ENCODE measurements at regions not wholly inside any gene's neighbourhood (a gene's known extent, or its start where the extent isn't known, plus 50 kb on each side); places are given as distances from the start of the nearest gene placed in this dataset.
A peak's percentile ranks its signal among the peaks of the same experiment; 100 is the strongest.

DNA sequence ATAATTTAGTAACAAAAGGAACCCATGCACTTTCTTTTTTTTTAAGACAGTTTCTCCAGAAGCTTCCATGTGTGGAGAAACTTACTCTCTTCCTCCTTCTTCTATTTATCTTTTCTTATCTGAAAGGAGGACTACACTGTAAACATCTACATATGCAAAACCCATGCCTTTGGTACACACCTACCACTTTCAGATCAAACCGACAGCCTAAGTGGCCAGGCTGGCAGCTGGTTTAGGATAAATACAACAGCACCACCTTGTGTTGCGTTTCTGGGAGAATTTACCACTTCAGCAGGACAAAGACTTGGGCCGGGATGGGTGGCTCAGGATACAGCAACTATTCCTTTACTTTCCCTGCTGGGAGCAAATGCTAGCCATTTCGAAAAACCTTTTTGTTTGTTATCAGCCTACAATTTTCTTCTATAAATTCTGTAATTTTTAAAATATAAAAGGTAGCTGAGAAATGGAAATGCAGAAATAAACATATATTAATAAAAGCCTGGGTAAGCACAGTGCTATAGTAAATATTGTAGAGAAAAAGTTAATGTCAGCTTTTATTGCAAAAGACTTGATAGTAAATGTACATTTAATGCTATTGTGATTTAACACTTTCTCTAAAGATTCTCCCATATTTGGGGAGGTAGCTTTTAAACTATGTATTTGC is 94.0 kb upstream of the RFC3 start:
- peak; percentile 78 for DNase-seq

- no peak for DNase-seq
Measured at GRCh38 chr13:33725340-33725739, 92.6 kb upstream of the RFC3 start.

DNA sequence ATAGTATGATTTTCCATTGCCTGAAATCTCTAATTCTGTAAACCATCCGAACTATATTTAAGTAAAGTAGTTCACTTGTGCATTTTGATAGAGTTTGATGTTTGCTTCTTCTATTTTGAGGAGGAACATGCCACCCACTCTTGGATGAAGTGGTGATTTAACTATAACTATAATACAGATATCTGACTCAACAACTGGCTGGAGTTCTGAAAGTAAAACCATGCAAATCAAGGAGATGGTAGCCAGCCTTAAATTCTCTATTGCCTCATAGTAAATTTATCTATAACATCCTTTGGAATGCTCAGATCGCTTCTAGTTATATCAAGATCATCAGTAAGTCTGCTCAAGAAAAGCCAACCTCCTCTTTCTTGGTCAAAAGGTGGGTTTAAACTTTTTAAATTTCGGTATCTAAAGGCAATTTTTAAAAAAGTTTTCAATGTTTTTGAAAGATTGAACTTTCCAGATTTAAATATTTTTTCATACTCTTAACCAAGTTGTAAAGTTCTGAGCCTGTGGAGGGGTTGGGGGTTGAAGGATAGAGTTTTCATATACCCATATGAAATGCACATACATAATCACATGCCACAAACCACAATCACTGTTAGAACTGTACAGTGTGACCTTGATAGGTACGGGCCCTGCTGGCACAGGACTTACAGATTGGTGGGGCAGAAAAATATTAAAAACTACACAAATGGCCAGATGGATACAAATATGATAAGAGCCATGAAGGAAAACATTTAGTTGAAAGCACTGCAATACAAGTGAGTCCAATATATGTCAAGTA is 90.5 kb upstream of the RFC3 start:
- no peak for DNase-seq

DNA sequence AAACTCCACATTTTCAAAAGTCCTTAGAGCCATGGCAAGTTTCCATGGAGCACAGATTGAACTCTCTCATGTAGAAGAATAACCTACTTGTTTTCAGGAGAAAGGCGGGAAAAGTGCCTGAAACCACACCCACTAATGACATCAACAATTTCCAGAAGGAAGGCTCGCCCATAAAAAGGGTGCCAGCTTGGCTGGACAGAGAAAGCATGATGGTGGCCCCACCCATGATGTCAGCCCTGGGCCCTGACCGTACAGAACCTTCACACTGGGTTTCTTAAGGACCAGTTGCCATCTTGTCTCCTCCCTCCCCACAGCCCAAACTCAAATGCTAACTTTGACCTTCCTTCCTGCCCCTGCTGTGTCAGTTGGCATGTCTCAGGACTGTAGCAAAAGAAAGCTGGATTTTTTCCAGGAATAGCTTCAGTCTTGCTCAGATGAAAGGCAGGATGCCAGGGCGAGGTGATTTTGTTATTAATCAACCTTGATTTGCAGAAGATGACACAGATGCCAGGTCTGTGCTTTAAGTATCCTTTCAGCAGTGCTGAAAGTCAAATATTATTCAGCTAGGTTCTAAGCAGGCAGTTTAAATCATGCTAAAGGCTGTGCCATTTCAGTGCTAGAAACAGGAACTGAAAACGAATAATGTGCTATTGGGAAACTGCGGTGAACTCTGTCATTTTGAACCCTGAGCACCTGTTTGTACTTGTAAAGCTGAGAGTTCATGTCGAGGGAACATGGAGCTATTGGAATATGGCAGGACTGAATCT is 89.5 kb upstream of the RFC3 start:
- no peak for DNase-seq

GRCh38 chr13:33730147-33730546 is 87.8 kb upstream of the RFC3 start:
- no peak for DNase-seq

- no peak for DNase-seq
Measured at GRCh38 chr13:33730619-33731018, 87.3 kb upstream of the RFC3 start.

GRCh38 chr13:33735276-33735675 is 82.7 kb upstream of the RFC3 start:
- no peak for DNase-seq

DNA sequence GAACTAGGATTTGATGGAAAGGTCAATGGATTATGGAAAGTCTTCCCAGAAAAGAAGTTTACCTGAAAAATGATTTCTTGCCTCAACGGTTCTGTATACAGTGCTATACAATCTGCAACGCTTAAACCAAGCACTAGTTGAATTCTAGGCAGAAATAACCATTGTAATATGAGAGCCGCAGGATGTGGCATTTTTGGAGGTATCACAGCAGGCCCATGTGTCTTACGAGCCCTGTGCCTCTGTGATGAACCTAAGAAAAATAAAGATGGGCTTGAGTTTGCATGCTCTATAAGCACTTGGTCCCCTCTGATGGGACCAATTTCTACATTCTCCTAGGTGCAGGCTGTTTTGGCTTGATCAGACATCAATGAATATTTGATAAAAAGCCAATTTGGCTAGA is 78.7 kb upstream of the RFC3 start:
- no peak for DNase-seq

DNA sequence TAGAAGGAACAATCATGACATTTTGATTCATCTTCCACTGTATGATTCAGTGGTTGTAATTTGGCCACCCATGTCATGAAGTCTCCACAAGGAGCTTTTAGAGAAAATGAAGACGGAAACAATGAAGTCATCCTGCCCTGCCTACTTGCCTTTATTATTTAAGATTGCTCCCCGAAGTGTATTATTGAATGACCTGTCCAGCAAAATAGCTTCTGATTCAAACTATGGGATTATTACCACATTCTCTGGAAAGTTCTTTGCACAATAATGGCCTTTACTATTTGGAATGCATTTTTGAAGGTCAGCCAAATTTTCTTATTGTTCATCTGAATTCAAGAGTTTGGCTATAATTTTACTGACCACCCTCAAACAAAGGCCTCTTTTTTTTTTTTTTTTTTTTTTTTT is 77.8 kb upstream of the RFC3 start:
- no peak for DNase-seq

- DNase-seq = no peak
Measured at GRCh38 chr13:33742321-33742720, 75.6 kb upstream of the RFC3 start.

DNA sequence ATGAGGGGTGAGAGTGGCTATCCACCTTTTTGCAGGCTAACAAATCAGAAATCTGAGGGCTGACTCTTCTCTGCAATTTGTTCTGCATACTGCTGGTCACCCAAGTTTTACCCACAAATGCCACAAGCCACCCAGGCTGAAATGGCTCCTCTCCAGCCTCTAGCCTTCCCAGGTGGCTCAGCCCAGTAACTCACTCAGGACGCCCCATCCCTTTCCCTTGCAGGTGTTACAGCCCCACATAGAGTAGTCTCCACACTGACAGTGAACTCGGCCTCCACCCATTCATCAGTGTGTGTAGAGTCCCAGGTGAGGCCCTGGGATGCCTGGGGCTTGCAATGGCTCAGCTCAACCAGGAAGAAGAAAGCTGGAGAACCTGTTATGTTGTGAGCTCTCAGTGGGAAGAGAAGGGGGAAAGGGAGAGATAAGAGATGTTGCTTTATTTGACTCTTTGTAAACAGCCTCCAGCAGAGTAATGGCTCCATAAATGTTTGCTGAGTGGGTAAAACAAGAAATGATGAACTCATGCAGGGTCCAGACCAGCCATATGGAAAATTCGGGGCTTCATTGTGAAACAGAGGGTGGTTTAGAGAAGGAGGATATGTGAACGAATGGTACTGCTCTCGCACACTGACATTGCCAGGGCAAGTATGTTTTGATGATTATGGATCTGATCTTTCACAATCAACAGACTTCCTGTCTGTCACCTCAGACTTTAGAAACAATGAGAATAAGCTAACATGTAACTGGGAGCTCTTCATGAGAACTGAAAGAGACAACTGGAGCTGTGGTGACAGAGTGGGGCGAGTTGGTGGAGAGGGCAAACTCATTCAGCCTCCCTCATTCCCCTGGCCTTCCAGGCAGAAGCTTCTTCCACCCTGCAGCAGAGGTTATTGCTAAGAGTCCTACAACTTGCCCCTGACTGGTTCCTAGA is 74.2 kb upstream of the RFC3 start:
- no peak for DNase-seq

DNA sequence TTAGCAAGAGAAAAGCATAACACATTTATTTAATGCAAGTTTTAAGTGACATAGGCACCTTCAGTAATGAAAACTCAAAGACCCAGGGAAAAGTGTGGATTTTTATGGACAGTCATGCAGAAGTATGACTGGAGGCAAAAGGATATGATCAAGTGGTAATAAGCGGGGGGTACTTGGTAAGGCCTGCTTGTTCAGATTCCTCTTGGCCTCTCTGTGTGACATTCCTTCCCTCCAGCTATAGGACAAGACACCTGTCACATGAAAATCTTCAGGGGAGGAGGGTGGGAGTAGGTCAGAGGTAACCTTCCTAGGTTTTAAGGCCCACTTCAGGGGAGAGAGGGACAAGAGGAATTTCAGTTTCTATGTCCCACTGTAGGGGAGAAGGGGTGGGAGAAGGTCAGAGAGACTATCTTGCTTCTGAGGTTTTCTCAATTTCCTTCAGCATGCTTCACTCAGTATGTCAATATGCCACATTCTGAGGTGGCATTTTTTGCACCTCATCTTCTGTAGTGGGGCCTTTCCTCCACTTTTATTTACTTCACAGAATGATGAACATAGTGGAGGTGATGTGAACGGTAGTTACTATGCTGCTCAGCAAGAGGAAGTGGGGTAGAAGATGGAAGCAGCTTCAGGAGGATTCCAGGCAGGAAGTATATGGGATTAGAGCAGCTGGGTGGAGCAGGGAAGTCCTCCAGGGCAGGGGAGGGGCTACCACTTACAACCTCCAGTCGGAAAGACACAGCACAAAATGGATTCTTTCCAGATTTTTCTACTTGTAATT is 73.2 kb upstream of the RFC3 start:
- no peak for DNase-seq

DNA sequence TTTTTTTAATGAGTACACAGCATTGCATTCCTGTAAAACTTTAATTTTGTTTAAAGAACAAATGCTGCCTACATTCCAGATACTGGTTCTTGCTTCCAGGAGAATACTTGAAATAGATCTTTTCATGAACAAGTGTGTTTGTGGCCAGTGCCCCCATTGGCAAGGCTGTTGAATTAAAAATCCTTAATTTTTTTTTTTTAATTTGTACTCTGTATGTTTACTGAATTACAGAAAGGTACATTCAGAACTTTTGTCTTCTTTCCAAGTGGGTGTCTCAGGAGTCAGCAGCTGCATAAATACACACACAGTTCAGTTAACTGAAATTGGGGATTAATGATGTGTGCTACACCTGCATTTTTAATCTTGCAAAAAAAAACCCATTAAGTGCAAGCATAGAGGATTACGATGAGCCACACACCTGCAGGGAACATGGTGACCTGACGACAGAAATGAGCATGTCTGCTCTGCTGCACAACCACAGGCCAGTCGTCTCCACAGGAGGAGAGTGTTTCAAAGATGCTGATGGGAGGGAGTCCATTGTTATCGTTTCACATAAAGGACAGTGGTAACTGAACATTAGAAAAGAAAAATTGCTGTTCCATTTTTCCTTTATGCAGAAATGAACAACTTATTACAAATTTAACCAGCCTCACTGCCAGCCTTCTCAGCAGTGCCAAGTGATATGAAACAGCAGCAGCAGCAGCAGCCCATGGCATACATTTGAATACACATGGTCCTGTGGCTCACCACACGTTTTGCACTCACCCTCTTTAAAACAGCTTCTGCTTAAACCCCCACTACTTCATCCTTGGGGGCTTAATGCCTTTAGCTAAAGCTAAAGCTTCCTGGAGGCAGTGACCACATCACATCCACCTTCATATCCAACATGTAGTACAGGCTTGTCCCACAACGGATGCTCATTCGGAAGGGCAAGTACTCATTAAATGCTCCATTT is 72.3 kb upstream of the RFC3 start:
- DNase-seq = no peak

- DNase-seq = no peak
Measured at GRCh38 chr13:33746867-33747266, 71.1 kb upstream of the RFC3 start.

- DNase-seq = no peak
Measured at GRCh38 chr13:33751151-33751550, 66.8 kb upstream of the RFC3 start.

DNA sequence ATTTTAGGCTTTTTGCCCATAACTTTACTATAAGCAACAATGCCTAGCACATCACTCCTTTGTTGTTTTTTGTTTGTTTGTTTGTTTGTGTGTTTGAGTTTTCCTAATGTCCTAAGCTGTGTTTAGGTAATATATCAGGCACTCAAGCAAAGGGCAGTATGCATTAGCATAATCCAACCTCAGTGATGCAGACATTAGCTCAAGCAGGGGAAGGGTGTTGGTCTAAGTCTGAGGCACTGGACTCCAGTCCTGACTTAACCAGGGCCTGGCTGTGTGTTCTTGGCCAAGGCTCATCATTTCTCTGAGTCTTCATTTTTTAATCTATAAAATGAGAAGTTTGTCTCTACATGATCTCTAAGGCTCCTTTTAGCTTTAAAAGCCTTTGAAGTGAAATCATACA is 65.9 kb upstream of the RFC3 start:
- no peak for DNase-seq

- DNase-seq = no peak
Measured at GRCh38 chr13:33752597-33752996, 65.4 kb upstream of the RFC3 start.

GRCh38 chr13:33756929-33757328 is 61.0 kb upstream of the RFC3 start:
- DNase-seq = no peak

DNA sequence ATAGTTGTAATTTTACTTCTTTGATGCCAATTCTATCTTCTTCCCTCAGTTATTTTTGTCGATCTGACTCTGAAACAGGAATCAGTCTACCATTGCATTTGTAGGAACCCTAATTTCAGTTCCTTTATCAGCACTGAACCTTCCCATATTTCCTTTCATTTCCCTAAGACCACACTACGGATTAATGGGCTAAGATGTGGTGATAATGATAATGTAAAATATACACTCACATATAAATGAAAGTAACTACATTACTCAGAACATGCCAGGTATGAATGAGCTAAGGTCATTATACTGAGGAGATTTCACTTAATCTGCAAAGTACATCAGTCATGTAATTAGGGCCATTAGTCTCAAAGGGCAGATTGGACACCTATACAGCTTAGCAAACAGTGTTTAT is 60.2 kb upstream of the RFC3 start:
- DNase-seq = no peak

- DNase-seq = no peak
Measured at GRCh38 chr13:33758113-33758512, 59.8 kb upstream of the RFC3 start.

GRCh38 chr13:33761740-33762139 is 56.2 kb upstream of the RFC3 start:
- no peak for DNase-seq
